GM18499 (cell line): ENCODE measurements at regions not wholly inside any gene's neighbourhood (a gene's known extent, or its start where the extent isn't known, plus 50 kb on each side); places are given as distances from the start of the nearest gene placed in this dataset.

Experiments
- ATAC-seq: cut with Tn5 transposase; IDR thresholded peaks from one replicate; pipeline ENCODE4 v1.9.1; 2021; ENCODE audit warnings: moderate number of reproducible peaks; ENCODE audit not compliant: insufficient read depth, unreplicated experiment

GRCh38 chr19:31627620-31628365 lies 278.6 kb upstream of the TSHZ3 start:
- ATAC-seq: no peak

- no peak for ATAC-seq
Measured at GRCh38 chr19:31629579-31630363, 280.5 kb upstream of the TSHZ3 start.

DNA sequence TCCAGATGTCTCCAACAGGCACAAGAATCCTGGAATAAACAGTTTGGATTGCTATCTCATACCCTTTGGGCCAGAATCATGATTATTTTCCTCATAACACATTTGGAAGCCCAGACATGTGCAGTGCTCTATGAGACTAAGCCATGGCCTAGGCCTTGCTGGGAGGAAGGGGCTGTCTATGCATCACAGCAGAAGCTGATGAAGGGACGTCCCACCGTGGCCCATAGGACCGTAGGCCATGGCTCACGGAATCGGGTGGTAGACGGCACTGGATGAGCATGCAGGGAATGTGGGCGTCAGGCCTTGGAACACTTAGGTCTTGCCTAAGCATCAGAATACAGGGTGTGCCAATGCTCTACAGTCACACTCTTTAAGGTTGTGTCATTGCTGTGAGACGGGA lies 283.8 kb upstream of the TSHZ3 start:
- ATAC-seq: no peak

DNA sequence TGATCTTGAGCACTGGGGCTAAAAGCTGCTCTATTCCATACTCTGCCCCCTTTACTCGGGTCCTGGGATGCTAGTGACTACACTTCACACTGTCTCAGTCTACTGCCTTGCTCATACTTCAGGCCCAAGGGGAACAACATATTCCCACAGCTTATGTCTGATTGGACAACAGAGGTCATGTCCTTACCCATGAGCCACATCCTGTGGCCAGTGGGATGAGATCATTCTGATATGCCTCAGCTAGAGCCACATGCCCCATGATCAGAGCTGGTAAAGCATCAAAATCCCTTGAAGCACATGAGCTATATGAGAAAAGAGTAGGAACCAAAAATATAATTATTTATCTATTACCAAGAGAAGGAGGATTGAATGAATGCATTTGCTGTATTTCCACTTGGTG lies 290.1 kb upstream of the TSHZ3 start:
- ATAC-seq: no peak

DNA sequence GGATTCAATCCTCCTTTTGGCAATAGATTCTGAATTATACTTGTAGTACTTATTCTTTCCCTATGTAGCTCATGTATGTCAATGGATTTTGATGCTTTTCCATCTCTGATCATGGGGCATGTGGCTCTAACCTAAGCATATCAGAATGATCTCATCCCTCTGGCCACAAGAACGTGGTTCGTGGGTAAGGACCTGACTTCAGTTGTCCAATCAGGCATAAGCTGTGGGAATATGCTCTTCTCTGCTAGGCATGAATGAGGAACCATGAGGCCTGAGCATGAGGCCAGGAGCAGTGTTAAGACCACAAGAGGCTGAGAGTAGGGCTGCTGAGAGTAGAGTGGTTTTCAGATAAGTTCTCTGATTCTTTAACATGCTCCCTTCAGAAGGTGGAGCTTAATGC lies 292.4 kb upstream of the TSHZ3 start:
- ATAC-seq: no peak

DNA sequence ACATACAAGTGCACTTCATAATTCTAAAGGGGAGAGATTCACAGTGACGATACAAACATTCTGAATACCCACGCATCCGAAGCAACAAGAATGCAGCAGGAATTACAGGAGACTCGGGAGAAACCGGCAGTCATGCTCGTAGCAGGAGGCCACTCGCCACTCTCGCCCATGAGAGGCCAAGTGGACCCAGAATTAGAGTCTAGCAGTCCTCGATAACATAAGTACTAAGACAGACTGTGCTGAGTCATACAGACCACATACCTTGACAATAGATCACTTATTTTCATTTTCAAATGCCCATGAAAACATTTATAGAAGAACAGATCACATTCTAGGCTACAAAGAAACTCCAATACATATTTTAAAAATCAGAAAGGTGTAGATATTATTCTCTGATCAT lies 299.1 kb upstream of the TSHZ3 start:
- ATAC-seq: no peak

- no peak for ATAC-seq
Measured at GRCh38 chr19:31656507-31656906, 307.3 kb upstream of the TSHZ3 start.

- no peak for ATAC-seq
Measured at GRCh38 chr19:31658993-31659896, 310.0 kb upstream of the TSHZ3 start.

DNA sequence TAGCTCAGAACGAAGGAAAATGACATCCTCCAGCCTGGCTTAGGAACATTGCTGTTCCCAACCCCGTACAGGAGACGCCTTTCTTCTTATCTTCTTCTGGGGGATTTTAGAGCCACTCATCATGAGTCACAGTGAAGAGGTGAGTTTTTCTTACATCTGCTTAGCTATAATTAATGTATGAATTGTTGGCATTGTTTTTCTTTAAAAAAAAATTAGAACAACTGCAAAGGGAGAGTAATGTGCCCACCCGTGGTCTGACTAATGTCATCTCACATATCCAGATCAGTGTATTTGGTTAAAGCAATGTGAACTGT lies 310.6 kb upstream of the TSHZ3 start:
- no peak for ATAC-seq

DNA sequence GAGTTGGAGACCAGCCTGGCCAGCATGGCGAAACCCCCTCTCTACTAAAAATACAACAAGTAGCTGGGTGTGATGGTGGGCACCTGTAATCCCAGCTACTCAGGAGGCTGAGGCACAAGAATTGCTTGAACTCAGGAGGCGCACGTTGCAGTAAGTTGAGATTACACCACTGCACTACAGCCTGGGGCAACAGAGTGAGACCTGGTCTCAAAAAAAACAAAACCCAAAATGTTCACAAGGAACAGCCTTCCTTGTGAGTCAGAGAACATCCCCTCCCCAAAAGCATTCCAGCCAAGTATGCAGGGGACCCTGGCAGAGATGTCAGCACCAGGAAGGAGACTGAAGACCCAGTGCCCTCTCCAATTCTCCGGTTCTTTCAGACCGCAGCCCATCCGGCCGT lies 314.9 kb upstream of the TSHZ3 start:
- no peak for ATAC-seq

- no peak for ATAC-seq
Measured at GRCh38 chr19:31664997-31665396, 315.8 kb upstream of the TSHZ3 start.

DNA sequence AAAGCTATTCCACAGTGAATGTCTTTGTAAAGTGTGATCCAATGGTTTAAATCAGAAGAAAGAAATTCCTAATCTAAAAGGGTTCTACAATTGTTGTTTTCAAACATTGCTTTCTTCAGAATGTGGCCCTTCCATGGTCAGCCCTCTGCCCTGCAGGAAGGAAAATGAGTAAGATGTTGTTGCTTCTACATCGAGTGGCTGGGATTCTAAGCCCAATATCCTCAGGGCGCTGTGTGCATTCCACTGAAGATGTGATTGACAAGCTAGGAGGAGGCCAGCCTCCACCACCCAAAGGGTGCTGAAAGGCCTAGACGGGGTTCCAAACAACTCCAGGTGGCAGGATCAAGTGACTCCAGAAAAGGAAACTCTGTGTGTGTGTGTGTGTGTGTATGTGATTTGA lies 316.9 kb upstream of the TSHZ3 start:
- no peak for ATAC-seq

DNA sequence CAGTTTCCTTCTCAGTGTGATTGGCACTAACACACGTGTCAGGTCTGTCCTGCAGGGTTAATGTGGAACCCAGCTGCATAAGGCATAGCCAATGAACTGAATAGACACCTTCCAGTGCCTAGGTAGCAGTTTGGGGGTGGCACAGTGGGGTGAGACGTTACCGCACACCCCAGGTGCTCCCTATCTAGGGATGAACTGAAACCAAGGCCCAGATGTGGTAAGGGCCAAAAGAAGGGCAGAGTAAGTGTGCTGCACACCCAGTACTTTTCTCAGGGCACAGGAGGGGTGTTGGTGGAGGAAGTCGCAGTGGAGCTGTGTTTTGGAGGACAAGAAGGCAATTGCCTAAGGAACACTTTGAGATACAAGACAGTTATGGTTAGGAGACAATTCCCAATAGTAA lies 317.9 kb upstream of the TSHZ3 start:
- no peak for ATAC-seq

DNA sequence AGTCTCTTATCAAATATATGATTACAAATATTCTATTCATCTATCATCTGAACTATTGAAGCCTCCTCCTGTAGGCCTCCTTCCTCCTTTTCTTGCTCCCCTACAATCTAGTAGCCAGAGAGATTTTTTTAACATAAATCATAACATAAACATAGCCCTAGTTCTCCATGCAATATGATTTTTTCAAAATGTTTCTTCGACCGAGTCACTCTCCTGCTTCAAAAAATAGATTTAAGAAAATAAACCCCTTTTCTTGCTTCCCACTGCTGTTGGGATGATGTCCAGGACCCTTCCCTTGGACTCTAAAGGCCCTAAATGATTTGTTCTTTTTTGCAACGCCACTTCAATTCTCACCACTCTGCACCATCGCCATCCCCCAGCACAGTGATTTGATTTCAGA lies 319.7 kb upstream of the TSHZ3 start:
- ATAC-seq: no peak

GRCh38 chr19:31670931-31671330 lies 321.7 kb upstream of the TSHZ3 start:
- ATAC-seq: no peak

GRCh38 chr19:31671411-31672035 lies 322.3 kb upstream of the TSHZ3 start:
- no peak for ATAC-seq

GRCh38 chr19:31674503-31675192 lies 325.4 kb upstream of the TSHZ3 start:
- ATAC-seq: no peak

DNA sequence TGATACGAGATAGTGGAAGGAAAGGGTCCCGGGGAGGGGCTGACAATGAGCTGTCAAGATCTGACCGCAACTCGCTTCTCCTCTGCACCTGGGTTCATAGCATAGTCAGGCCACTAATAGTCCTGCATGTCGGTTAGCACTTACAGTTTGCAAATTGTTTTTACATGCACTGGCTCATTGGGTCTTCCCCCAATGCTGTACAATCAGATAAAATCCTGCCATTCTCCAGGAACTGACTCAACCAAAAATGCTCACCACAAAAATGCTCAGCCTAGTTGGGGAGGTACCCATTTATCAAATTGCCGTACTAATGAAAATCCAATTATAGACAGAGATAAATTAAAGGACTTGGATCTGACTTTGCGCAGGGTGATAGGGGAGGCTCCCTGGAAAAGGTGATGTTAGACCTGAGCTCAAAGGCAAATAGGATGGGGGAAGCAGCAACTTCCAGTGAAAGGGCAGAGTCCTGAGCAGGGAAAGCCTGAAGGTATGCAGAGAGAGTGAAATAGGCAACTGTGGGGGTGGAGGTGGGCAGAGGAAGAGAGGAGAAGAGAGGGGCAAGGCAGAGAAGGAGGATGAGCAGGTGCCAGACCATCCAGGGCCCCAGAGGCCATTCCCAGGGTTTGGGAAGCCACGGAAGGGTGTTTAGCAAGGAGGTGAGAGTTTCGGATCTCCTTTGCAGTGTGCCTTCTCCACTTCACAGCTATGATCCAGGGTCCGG lies 326.1 kb upstream of the TSHZ3 start:
- ATAC-seq: no peak

- ATAC-seq: no peak
Measured at GRCh38 chr19:31676271-31677004, 327.2 kb upstream of the TSHZ3 start.
